Medulla oblongata (tissue), 1 donor: ENCODE measurements at regions not wholly inside any gene's neighbourhood (a gene's known extent, or its start where the extent isn't known, plus 50 kb on each side); places are given as distances from the start of the nearest gene placed in this dataset.
A peak's percentile ranks its signal among the peaks of the same experiment; 100 is the strongest.

ENCODE experiments used
- DNase-seq: peaks from one replicate; pipeline ENCODE4 v3.0.0-alpha.2; 2015; ENCODE audit errors: extremely low spot score

DNA sequence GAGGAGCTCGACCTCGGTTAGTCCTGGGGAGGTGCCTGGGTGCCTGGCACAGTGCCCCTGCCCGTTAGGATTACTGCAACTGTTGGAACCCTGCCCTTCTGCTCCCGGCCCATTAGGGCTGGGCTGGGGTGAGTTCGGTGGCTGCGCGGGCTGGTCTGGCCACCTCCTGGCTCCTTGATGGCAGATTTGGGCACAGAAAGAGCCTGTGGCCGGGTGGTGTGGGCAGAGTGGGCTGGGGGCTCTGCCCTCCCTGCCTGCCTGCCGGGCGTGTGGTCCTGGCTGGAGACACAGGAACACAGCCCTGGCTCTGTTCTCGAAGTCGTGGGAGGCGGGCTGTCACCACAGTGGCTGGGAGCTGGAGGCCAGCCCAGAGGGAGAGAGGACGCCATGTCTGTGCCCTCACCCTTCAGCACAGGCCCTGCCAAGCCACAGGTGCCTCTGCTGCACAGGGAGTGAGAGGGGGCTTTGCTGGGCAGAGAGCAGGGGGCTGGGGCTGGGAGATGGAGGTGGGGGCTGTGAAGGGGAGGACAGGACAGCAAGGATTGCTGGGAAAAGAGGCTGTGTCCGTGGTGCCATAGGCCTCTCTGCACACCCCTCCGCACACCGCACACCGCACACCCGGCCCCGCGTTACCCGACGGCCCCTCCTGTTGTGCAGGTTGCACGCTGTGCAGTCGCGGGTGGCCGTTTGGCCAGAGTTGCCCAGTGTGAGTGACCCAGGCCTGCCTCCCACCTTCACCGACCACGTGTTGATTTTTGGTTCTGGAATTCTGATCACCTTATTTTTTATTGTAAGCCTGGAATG, 236.6 kb upstream of the GSE1 start:
- DNase-seq, result peak; percentile 79

DNA sequence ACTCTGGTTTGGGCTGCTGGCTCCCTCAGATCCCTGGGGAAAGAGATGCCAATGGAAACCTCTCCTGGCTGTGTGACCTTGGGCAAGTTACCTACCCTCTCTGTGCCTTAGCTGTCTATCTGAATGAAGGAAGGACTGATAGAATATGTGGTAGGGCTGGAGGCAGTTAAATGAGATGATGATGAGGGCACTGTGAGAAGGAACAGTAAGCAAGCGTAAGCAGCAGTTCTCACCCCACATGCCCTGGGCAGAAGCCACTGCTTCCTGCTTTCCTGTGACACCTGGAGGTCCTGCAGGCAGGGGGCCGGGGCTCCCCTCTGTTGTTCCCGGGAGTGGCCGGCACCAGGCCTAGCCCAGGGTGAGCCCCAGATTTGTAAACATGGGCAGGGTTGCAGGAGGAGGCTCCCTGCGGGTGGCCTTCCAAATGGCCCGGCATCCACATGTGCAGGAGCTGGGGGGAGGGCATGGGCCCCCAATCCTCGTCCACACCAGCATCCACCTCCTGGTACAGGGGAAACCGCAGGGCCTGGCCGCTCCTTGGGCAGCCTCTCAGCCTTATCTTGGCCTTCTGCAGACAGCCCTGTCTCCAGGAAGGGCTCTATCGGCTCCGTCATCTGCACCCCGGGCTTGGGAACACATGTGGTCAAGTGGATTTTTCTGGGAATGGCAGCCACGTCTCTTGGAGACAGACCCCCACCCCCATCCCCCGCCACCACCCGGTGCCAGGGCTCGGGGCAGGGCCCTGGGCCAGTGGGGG, 235.6 kb upstream of the GSE1 start:
- no peak for DNase-seq

DNA sequence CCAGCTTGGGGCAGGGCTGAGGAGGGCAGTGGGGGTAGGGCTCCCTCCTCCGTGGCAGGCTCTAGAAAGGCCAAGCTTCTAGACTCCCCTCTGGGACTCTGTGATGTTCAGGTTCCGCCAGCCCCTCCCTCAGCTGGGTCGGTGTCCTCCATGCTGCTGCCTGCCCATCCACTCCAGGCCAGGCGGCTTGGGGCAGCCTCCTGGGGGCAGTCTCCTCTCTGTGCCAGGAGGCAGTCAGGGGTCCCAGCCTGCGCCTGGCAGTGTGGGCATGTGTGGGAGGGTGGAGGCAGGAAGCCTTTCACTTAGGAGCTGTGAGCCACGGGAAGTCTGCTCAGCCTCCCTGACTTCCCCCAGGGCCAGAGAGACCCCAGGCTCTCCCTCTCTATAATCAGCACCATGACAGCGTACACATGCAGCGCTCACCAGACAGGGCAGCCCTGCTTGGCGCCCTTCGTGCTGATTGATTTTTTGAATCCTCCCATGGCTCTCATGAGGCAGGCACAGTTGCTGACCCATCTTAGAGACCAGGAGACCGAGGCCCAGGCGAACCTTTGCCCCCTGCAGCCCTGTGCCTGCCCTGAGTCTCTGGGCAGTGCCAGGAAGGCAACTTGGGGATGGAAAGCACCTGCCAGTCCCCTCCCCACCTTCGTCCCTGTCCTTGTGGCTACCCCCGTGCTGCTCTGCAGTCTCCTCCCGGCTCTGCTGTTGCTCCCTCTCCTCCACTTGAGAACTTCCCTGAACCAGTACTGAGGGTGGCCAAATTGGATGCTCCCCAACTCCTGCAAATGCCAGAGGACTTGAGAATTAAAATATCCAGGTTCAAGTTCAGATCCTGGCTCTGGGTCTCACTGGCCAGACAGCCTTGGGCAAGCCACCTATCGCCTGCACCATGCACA, 234.7 kb upstream of the GSE1 start:
- peak; percentile 11 for DNase-seq

DNA sequence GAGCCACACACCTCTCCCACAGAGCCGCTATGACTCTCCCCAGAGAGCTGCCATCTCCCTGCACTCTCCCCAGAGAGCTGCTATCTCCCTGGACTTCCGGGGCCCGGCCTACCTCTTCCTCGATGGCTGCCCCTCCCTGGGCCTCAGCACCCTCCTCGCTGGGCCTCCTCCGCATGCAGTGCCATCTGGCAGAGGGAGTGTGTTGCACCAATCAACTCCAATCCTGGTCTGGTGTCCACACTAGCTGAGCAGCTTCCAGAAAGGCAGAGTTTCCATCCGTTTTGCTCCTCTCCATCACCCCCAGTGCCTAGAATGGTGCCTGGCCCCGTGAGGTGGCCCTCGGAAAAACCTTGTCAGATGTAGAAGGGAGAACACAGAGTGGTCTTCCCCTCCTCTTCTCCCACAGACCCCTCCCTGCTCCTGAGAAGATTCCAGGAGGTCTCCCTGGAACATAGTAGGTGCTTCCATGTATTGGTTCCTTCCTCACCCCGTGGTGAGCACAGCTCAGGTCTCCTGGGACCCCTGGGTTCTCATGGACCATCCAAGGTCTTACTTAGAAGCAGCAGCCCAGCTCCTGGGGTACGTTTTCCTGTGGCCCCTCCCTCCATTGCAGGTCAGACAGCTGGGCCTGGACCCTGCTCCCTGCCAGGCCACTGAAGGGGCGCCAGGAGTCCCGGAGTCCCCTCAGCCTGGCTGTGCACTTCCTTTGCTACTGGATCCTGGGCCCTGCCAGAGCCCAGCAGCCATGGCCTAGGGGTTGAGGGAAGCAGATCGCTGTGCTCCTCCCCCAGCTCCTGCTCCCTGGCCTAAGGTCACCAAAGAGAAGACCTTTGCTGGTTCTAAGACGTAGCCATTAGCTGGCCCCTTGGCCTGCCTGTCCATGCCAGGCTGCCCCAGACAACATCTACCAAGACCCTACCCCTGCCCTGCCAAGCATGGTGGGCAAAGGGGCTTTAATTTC, 233.8 kb upstream of the GSE1 start:
- DNase-seq, result no peak

DNA sequence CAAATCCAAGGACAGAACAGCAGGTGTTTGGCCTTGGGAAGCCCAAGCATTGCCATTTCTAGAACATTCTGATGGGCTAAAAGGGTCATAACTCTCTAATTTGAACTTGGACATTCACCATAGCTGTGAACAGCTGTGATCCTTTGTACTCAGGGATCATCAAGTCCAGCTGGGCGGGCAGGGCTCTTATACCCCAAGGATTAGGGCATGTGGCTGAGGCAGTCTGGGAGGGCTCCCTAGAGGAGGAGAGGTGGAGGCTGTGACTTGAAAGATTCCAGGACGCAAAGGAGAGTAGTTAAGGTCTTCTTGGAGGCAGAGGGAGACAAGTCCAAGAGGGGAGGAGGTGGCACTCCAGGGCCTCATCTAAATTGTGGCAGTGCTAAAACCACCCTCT, 233.1 kb upstream of the GSE1 start:
- DNase-seq, result no peak

DNA sequence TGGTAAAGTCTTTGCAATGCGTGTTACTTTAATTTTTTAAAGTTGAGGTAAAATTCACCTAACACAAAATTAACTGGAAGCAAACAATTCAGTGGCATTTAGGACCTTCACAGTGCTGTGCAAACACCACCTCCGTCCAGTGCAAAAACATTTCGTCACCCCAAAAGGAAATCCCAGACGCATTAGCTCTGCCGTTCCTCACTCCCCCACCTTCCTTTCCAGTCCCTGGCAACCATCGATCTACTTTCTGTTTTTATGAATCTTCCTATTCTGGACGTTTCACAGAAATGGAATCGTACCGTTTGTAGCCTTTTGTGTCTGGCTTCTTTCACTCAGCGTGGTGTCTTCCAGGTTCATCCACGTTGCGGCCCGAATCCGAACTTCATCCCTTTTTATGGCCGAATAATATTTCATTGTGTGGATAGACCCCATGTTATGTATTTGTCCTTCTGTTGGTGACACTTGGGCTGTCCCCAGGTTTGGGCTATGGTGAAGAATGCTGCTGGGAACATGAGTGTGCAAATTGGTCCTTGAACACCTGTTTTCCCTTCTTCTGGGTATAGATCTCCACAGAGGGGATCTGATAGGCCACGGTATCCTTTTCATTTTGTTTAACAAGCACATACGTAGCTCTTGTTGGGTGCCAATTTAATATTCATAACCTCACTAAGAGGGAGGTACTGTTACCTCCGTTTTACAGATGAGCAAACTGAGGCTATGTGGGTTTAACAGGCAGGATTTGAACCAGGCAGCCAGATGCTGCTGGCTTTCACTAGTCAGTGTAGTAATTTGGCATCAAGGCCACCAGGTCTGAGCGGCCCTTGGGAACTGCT, 232.0 kb upstream of the GSE1 start:
- no peak for DNase-seq

DNA sequence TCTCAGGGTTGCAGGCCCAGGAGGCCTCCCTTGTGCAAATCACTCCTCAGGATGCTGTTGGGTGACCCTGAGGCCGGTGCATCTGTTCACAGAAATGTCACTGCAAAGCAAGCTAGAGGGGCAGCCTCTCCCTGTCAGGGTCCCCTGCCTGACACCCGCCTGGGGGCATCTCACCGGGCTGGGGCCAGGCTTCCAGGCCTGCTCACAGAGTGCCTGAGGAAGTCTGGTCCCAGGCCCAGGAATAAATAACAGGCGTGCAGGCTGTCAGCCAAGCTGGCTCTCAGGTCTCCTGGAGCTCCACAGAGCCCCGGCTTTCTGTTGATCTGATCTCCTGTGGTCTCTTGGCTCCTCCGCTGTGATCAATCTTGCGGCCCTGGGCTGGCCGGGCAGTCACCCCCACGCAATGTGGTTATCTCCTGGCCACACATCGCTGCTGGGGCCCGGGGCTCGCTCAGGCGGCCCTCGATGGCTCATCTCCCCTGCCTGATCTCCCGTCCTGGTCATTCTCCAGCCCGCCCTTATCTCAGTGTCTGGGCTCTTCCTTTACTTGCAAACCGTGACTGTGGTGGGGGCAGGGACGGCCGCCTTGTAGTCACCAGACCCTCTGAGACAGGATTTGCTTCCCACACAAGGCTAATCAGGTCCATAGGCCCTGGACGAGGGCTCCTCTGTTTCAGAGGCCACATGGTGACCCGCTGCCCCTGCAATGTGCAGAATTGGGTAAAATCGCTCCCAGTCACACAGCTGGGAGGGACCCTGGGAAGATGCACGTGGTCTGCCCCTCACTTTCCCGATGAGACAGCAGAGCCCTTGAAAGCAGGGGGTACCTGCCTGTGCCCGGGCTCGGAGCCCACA, 231.2 kb upstream of the GSE1 start:
- DNase-seq, result no peak

DNA sequence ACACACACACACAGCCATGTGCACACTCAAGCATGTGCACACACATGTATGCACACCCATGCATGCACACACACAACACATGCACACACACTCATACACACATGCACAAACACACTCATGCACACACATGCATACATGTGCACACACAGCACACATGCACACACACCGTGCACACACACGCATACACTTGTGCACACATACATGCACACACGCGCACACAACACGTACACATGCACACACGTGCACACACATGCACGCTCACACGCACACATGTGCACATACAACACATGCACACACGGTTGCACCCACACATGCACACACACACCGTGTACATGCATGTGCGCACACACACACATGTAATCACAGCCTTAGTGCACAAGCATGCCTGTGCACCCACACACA, 230.4 kb upstream of the GSE1 start:
- no peak for DNase-seq

DNA sequence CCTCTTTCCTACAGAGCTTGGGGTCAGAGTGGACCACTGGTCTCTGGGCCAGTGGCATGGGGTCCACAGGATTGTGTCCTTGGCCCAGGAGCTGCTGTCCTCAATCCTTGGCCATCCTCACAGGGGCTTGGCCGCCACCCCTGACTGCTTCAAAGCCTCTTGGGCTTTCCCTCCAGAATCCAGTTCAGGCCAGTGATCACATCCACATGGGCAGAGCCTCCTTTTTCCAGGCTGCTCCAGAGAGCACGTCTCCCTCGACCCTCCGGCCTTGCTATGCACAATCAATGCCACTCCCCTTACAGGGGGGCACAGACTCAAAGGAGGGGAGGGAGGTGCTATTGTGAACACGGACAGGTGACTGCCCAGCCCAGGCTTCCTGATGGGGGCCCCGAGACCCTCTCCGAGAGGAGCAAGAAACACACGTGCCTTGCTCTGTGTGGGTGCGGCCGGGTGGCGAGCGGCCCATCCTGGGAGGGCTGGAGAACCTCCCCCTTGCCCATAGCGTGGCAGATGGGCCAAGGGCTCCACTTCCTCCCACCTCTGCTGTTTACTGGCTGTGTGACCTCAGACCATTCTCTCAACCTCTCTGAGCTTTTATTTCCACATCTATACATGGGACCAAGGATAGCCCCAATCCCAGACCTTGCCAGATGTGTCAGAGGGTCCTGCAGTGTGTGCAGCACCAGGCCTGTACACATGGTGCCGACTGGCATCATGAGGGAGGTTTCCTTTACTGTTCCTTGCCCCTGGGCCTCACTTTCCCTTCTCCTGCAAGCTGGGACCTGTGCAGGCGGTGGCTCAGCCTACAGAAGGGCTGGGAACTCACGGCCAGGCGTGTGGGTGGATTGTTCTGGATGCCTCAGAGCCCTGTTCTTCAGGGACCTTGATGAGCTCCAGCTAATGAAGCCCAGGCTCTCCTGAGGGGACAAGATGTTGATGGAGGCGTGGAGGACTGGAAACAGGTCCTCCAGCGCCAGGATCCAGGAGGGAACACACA, 229.0 kb upstream of the GSE1 start:
- DNase-seq, result no peak

DNA sequence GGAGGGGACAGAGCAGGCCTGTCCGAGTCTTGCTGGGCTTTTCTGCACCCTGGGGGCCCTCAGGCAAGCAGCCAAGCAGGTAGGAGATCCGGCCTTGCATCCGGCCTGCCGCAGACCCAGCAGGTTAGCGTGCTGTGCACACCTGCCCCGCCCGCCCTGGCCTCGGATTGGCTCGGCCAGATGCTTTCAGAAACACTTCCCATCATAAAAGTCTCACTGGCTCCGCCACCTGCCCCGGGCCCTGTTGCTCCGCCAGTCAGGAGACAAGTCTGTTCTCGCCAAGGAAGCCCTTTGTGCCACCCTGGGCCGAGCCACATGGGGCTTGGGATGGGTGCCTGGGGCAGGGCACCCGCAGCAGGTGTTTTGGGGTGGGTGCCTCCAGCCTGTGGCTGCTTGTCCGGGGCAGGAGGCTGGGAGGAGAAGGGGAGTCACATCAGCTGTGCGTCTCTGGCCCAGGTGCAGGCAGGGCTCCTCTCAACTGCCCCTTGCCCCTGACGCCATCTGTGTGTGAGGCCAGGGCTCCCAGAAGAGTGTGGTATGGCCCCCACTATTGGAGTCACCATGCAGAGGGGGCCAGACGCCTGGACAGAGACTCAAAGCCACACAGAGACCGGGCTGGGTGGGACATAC, 228.2 kb upstream of the GSE1 start:
- DNase-seq, result no peak

DNA sequence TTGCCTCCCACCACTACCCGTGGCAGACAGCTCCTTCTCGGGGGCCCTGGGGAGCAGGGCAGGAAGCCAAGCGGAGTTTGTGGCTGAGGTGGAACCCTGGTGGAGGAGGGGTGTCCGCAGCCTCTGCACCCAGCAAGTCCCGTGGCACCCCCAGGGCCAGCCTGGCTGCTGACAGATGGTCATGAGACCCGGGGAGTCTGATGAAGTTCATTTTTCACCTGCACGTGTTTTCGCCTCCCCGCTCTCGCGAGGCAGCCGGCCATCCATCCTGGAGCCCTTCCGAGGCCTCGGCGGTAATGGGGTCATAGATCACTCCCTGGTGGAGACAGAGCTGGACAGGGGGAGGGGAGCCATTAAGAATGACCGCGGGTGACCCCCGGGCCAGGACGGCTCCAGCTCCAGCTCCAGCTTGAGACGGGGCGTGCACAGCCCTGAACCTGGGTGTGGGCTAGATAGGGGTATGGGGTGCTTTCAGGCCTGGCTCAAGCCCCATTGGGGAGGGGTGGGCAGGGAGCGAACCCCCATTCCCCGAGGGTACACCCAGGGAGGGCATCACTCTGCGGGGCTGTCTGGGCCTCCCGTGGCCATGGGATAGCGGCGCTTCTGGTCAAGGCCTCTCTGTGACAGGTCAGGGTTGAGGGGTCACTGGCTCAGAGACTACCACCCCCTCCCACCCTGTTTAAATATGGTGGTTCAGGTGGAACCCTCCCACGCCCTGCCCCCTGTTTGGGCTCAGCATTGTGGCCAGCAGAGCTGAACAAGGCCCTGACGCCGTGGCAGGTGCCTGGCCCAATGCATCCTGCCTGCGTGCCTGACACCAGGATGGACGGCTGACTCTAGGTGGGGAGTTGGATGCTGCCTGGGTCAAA, 227.4 kb upstream of the GSE1 start:
- no peak for DNase-seq

DNA sequence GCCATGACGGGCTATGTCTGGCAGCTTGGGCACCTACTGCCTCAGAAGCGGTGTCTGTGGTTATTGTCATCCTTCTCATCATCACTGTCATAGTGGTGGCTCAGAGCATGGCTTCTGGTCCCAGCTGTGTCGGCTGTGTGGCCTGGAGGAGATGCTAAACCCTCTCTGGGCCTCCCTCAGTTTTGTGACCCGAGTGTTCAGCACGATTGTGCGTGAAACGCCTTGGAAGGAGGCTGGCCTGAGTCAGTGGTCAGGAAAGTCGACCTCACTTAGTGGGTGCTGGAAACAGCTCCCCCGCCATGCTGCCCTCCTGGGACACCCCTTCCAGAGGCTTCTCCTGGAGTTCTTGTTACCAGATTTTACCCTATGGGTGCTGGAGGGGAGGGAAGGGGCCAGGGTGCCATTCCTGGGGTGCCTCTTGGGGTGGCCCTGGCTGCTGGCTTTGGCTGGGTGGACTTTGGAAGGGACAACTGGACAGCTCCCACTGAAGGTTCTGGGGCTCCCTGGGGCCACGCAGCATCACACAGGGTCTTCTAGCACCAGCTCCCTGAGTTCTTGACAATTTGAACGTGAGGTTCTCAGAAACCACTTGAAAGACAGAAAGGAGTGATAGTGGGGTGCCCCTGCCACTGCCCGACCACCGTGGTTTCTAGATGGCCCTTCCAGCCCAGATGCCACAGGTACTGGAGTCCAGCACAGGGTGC, 226.5 kb upstream of the GSE1 start:
- DNase-seq, result no peak

DNA sequence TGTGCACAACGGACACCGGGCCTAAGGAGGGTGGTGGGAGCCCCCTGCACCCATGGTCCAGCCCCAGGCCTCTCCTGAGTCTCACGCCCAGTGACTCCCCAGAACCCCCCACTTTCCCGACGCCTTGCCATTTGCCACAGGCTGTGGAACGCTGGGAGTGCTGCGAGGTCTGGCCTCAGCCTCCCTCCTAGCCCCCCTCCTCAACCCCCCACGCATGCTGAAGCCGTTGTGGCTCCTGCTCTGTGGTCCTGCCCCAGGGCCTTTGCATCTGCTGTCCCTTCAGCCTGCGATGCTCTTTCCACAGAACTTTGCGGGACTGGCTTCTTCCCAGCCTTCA, 226.0 kb upstream of the GSE1 start:
- no peak for DNase-seq

DNA sequence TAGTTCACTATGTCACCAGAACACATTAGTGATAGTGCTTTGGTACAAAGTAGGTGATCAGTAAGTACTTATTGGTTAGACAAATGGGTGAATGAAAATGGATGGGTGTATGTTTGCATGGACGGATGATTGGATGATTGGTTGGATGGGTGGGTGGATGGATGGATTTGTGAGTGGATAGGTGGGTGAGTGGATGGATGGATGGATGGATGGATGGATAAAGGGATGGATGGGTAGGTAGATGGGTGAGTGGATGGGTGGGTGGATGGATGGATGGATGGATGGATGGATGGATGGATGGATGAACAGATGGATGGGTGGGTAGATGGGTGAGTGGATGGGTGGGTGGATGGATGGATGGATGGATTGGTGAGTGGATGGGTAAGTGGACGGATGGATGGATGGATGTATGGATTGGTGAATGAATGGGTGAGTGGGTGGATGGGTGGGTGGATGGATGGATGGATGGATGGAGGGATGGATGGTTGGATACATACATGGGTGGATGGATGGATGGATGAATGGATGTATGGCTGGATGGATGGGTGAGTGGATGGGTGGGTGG, 225.3 kb upstream of the GSE1 start:
- DNase-seq, result no peak

DNA sequence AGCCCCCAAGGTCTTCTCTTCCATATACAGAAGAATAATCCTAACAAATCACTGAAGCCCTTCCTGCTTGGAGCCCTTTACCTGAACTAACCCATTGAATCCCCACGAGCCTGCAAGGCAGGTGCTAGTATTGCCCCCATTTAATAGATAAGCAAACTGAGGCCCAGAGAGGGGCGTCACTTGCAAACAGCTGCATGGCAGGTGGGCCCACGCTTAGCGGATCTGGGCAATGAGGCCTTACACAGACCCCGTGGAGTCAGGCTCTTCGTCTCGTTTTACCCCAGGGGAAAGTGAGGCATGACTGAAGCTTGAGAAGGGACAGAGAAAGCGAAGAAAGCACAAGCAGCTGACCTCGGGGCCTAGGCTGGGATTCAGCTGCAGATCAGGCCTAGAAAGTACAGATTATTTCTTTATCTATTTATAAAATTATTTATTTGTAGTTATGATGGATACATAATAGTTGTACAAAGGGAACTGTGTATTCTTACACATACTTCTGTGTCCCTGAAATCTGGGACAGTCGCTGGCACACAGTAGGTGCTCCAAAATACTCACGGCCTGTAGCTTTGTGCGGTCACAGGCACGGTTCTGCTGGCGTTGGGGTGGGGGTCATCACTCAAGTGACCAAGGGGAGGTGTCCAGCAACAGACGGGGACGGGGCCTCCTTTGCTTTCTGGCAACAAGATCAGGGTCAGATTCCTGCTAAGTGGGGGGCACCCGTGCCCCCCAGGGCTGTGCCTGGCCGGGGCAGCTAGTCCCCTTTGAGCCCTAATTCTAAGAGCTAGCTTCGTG, 223.2 kb upstream of the GSE1 start:
- no peak for DNase-seq
